Amygdala (tissue), 56 donors: ENCODE measurements at regions not wholly inside any gene's neighbourhood (a gene's known extent, or its start where the extent isn't known, plus 50 kb on each side); places are given as distances from the start of the nearest gene placed in this dataset.

Experiments used
- DNase-seq, 56 donors: peaks; one replicate each; lab custom pipeline; 2025; lab: John Stamatoyannopoulos, UW

- no peak for DNase-seq
Measured at GRCh38 chr10:78919181-78919966, 149.4 kb upstream of the ZMIZ1 start.

- DNase-seq: no peak
Measured at GRCh38 chr10:78920011-78920410, 148.8 kb upstream of the ZMIZ1 start.

- DNase-seq: no peak
Measured at GRCh38 chr10:78921895-78922294, 146.9 kb upstream of the ZMIZ1 start.

- no peak for DNase-seq
Measured at GRCh38 chr10:78923647-78924318, 145.0 kb upstream of the ZMIZ1 start.

DNA sequence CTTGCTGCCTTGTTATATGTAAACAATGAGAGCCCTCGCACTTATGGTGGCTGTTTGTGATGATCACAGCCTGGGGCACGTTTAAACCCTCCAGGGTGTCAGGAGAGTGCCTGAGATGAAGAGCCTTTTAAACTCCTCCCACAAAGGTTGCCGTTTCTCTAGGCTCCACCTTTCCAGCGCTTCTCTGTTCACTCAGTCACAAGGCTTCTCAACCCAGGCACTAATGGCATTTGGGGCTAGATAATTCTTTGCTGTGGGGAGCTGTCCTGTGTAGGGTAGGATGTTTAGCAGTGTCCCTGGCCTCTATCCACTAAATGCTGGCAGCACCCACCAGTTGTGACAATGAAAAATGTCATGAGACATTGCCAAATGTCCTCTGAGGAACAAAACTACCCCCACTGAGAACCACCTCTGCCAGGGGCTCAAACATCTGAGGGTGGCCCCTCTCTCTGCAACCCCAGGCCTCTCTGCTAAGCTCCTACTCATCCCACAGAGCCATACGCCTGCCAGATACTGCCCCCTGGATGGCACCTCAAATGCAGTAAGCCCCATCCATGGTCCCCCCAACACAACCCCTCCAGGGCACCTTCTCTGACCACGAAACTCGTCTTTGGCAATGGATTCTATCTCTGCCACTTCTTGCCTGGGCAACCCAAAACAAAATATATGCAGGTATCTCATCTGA is 144.3 kb upstream of the ZMIZ1 start:
- no peak for DNase-seq

GRCh38 chr10:78925275-78925674 is 143.5 kb upstream of the ZMIZ1 start:
- DNase-seq: no peak

- no peak for DNase-seq
Measured at GRCh38 chr10:78925800-78926319, 142.9 kb upstream of the ZMIZ1 start.

DNA sequence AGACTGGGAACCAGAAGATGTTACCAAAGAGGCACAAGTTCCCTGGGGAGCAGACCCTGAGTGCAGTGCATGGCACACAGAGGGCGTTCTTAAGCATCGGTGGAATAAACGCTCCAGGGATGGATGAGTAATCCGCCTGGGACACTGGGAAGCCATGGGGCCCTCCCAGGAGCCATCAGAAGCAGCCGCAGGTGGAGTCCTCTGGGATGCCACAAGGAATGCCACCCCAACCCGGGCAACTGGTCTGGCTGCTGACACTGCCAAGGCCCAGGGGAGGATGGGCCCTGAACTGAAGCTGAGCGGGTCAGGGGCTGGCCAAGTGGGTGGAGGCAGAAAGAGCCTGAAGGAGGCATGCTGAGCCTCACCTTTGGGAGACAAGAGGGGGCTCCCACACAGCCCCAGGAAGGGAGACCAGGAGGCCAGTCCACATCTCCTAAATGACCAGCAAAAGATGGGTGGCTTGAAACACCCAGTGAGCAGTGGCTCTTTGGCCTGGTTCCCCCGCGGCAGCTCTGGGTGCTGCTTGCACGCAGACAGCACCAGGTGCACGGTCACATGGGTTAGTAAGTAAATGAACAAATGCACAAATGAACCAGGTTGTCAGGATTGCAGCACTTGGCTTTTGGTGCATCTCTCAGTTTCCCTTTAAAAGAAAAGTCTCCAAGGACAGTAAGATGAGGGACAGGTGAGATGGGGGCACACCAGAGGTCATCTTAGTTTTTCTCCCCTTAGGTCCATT is 141.3 kb upstream of the ZMIZ1 start:
- DNase-seq: no peak

DNA sequence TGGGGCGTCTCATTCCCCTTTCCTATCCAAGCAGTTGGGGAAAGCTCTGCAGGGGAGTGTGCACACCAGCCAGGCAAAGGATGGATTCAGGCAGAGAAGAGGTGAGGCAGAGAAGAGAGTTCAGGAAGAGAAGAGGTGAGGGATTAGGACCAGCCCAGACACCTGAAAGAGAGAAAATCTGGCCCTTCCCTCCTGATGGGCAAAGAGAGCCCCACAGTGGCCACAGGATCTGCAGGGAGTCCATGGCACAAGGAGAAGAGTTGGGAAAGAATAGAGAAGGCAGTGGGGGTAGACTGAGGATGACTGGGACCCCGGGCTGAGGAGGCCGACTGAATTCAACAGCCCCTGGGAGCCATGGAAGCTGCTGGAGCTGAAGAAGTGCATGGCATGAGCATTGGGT is 140.4 kb upstream of the ZMIZ1 start:
- DNase-seq: no peak

DNA sequence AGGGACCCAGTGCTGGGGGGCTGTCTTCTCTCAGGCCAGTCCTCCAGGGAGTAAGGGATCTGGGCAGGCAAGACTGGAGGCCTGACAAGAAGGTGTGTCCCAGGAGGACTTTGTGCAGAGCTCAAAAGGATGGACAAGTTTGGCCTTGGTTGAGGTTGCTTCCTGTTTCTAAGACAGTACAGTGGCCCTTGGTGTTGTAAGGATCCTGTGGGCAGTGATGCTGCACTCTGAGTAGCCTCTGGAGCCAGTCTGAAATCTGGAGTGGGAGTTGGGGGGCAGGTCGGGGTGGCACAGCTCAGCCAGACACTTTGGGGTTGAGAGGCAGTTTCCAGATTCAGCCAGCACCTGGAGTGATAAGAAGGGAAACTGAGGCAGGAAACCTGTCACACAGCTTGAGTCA is 139.2 kb upstream of the ZMIZ1 start:
- no peak for DNase-seq

GRCh38 chr10:78931321-78932053 is 137.3 kb upstream of the ZMIZ1 start:
- no peak for DNase-seq

DNA sequence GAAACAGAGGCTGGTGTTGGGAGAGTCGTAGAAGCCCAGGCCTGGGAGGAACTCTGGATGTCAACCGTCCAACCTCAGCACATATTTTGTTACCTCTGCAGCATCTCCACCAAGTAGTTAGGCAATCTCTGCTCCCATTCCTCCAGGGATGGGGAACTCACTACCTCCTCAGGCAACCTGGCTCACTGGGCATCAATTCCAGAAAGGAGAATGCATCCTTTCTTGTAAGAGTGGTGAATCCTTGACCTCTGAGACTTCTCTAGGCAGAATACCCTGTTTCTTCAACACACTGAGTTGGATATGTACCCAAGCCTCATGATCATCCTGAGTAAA is 136.7 kb upstream of the ZMIZ1 start:
- DNase-seq: no peak

GRCh38 chr10:78932861-78933260 is 135.9 kb upstream of the ZMIZ1 start:
- DNase-seq: no peak

- no peak for DNase-seq
Measured at GRCh38 chr10:78933828-78934531, 134.8 kb upstream of the ZMIZ1 start.

DNA sequence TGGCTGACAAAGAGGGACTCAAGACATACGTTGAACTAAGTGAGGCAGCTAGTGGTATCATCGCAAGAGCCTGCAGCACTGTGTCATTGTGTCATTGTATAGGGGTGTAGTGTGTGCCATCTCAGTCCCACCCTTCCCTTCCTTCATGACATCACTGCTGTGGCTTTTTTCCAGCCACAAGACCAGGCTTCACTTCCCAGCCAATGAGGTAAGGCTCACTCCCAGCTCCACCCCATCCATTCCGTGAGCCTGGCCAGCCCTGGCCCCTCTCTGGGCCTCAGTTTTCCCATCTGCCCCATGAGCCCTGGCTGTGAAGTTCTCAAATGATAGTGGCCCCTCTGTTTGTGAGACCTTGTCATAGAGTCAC is 134.3 kb upstream of the ZMIZ1 start:
- no peak for DNase-seq

DNA sequence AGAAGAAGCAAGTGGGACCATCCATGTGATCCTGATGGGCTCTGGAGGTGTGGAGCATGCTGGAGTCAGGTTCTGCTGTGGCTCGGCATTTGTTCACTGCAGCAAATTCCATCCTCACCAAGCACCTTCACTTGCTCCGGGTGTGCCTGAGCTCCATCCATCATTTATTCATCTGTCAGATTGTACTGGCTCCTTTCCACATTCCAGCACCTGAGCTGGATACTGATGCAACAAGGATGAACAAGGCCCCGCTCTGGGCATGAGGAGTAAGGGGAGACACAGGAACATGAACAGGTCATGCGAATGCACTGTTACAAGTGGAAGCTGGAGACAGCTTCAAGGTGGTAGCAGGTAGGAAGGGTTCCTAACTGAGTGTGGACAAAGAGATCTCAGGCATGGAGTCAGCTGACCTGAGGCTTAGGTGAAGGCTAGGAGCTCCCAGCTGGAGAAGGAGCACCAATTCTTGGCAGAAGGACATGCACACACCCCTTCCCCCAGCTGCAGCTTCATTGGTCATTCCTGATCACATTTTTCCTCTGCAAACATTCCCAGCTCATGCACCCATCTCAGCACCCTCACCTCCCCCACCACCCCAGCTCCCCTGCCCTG is 133.7 kb upstream of the ZMIZ1 start:
- no peak for DNase-seq

DNA sequence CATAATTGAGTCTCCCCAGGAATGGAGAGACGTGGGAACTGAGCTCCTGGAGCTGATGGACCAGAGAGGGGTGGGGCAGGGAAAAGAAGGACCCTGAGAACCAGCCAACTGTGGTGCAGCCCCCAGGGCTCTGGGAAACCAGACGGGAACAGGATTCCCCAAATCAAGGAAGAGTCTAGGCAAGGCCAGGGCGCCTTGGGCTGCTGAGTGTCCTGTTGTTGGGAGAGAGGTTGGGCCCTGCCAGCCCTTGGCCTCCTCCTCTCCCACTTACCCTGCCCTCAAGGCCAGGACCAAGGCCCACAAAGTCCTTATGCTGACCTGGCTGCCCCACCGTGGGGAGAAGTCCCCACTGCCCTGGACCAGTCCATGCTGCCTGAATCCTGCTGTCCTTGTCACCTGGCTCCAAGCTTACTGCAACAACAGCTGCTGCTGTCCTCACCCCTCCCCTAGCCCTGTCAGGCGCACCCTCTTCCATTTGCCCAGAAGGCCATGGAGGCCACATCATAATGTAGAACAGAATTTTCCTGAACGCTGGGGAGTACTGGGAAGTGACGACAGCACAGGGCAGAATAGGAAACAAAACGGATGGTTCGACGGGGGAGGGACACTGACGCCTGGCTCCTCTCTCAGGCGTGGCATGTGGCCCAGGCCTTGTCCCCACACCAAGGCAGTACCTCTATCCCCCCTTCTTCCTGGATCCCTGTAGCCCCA is 132.9 kb upstream of the ZMIZ1 start:
- no peak for DNase-seq
